ENCODE measurements at regions not wholly inside any gene's neighbourhood (a gene's known extent, or its start where the extent isn't known, plus 50 kb on each side); places are given as distances from the start of the nearest gene placed in this dataset.

DNA sequence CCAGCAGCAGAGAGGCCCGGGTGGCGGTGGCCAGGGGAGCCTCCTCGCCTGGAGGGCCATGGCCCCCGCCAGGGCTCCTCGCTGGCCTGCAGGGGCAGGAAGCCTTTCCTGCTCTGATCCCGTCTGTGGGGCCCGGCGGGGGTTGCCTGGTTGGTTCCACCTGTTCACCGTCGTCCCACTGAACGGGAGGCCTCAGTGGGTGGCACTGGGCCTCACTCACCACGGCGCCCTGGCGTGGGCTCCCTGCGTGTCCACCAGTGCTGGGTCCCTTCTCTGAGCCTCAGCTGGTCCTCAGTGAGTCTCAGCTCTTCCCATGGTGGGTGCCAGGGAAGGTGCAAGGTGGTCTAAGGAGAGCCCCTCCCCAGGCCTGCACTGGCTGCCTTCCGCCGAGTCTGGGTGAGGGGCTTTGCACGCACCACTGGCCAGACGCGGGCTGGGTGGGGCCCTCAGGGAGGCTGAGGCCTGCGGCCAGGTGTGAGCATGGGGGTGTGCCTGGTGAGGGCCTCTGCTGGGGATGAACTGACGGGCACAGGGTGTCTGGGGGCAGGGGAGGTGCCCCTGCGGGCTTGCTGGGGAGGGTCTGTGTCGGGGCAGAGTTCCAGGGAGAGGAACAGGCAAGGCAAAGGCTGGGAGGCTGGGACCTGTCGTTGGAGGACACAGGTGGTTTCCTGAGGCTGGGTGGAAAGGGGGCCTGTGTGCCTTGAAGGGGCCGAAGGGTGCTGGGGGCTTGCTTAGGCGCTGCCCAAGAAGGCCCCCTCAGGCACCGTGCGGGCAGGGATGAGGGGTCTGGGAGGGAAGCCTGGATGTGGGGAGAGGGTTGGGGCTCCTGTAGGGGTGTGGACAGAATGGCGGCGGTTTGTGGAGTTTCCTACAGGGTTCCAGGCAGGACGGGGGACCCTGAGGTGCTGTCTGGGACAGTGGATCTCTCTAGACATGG, 339.8 kb downstream of the TMEM121 start:
- TF ChIP-seq EZH2 (IDR thresholded peaks at IDR 0.05; ENCODE audit: insufficient read depth, poor library complexity, severe bottlenecking) (no peak), EZH2phosphoT487 (IDR thresholded peaks at IDR 0.05; ENCODE audit: insufficient read depth, low read depth) (no peak)
